ENCODE measurements at regions not wholly inside any gene's neighbourhood (a gene's known extent, or its start where the extent isn't known, plus 50 kb on each side); places are given as distances from the start of the nearest gene placed in this dataset.
A peak's percentile ranks its signal among the peaks of the same experiment; 100 is the strongest.
"Not testable (repeated sequence)": the region's sequence is repeated elsewhere in the genome, so short reads cannot be mapped to it uniquely, and the experiment has no call there.

GRCh38 chr9:31185831-31186230, 1198.6 kb upstream of the ACO1 start:
- intact Hi-C loops (cut with DNase I) = no loop called here
- no peak for ATAC-seq
- no peak for DNase-seq (ENCODE audit: missing footprints)

GRCh38 chr9:31188496-31188895, 1195.9 kb upstream of the ACO1 start:
- DNase-seq (ENCODE audit: missing footprints) = no peak
- ATAC-seq = no peak
- intact Hi-C loops (cut with DNase I) = no loop called here

GRCh38 chr9:31210978-31211570, 1173.4 kb upstream of the ACO1 start:
- no peak for ATAC-seq
- intact Hi-C loops (cut with DNase I) = no loop called here
- no peak for DNase-seq (ENCODE audit: missing footprints)

- intact Hi-C loops (cut with DNase I); DNase-seq (ENCODE audit: missing footprints); ATAC-seq: not testable (repeated sequence)
Observed at GRCh38 chr9:31229976-31230375, 1154.5 kb upstream of the ACO1 start.

GRCh38 chr9:31232485-31232884, 1152.0 kb upstream of the ACO1 start:
- DNase-seq (ENCODE audit: missing footprints) = no peak
- no peak for ATAC-seq
- intact Hi-C loops (cut with DNase I) = no loop called here

- intact Hi-C loops (cut with DNase I) = no loop called here
- no peak for ATAC-seq
Observed at GRCh38 chr9:31236344-31236743, 1148.1 kb upstream of the ACO1 start.

GRCh38 chr9:31243386-31243785, 1141.1 kb upstream of the ACO1 start:
- no peak for ATAC-seq
- intact Hi-C loops (cut with DNase I) = no loop called here
- no peak for DNase-seq (ENCODE audit: missing footprints)

More at GRCh38 chr9:31236344-31236743, 1148.1 kb upstream of the ACO1 start:
- DNase-seq (ENCODE audit: missing footprints) = no peak

GRCh38 chr9:31248156-31248555, 1136.3 kb upstream of the ACO1 start:
- intact Hi-C loops (cut with DNase I) = no loop called here
- DNase-seq (ENCODE audit: missing footprints) (no peak), ATAC-seq (no peak)

- intact Hi-C loops (cut with DNase I) = no loop called here
- ATAC-seq (no peak), DNase-seq (ENCODE audit: missing footprints) (no peak)
Observed at GRCh38 chr9:31251386-31251785, 1133.1 kb upstream of the ACO1 start.

- intact Hi-C loops (cut with DNase I) = no loop called here
- peak; percentile 59 for DNase-seq (ENCODE audit: missing footprints)
- no peak for ATAC-seq
Observed at GRCh38 chr9:31253800-31254762, 1130.4 kb upstream of the ACO1 start.

GRCh38 chr9:31255211-31255610, 1129.2 kb upstream of the ACO1 start:
- intact Hi-C loops (cut with DNase I) = no loop called here
- ATAC-seq = no peak
- DNase-seq (ENCODE audit: missing footprints) = no peak

GRCh38 chr9:31259824-31260223, 1124.6 kb upstream of the ACO1 start:
- DNase-seq (ENCODE audit: missing footprints) = no peak
- intact Hi-C loops (cut with DNase I) = no loop called here
- no peak for ATAC-seq

GRCh38 chr9:31272456-31273295, 1111.8 kb upstream of the ACO1 start:
- intact Hi-C loops (cut with DNase I) = no loop called here
- DNase-seq (ENCODE audit: missing footprints) (no peak), ATAC-seq (no peak)

- intact Hi-C loops (cut with DNase I) = no loop called here
- ATAC-seq (no peak), DNase-seq (ENCODE audit: missing footprints) (no peak)
Observed at GRCh38 chr9:31275419-31275818, 1109.0 kb upstream of the ACO1 start.

GRCh38 chr9:31290731-31291130, 1093.7 kb upstream of the ACO1 start:
- intact Hi-C loops (cut with DNase I) = no loop called here
- no peak for ATAC-seq
- DNase-seq (ENCODE audit: missing footprints) = peak; percentile 52

- intact Hi-C loops (cut with DNase I) = loop anchor here (5.0 kb wide), 1 partner anchor 181 kb away; no protein-coding TSS in a partner anchor
- ATAC-seq = no peak
- DNase-seq (ENCODE audit: missing footprints) = no peak
Observed at GRCh38 chr9:31302620-31303418, 1081.6 kb upstream of the ACO1 start.

GRCh38 chr9:31304576-31304975, 1079.9 kb upstream of the ACO1 start:
- DNase-seq (ENCODE audit: missing footprints) (no peak), ATAC-seq (no peak)
- intact Hi-C loops (cut with DNase I) = loop anchor here (5.0 kb wide), 1 partner anchor 182 kb away; no protein-coding TSS in a partner anchor

GRCh38 chr9:31314241-31314640, 1070.2 kb upstream of the ACO1 start:
- DNase-seq (ENCODE audit: missing footprints) = no peak
- intact Hi-C loops (cut with DNase I) = no loop called here

More at GRCh38 chr9:31314241-31314640, 1070.2 kb upstream of the ACO1 start:
- no peak for ATAC-seq

All from Right ventricle myocardium inferior (tissue), 1 donor.